ENCODE measurements at regions not wholly inside any gene's neighbourhood (a gene's known extent, or its start where the extent isn't known, plus 50 kb on each side); places are given as distances from the start of the nearest gene placed in this dataset.

GRCh38 chrX:97672608-97673007 is 788.9 kb downstream of the RPA4 start:
- Mint-ChIP-seq H3K27ac (no peak overlapping the region), H3K9me3 (no peaks in the 10 kb centered on the region), H3K27me3 (ENCODE audit: insufficient read depth) (no peaks in the 10 kb centered on the region), H3K4me3 (no peak overlapping the region), H3K4me1 (peaks cover 4% of the 10 kb centered on the region), H3K36me3 (ENCODE audit: low read depth) (no peaks in the 10 kb centered on the region)
- no peaks in the 10 kb centered on the region for H3K4me1 ChIP-seq (ENCODE audit: control insufficient read depth, insufficient read depth, low read length)
- H3K9ac ChIP-seq (ENCODE audit: extremely low read depth, low read length, poor library complexity, severe bottlenecking): no peak overlapping the region
- DNase-seq: no peak
- no peaks in the 10 kb centered on the region for H3K27me3 ChIP-seq (ENCODE audit: control insufficient read depth, insufficient read depth, low read length, poor library complexity, severe bottlenecking)
- 92% methylated on average over 2 of the region's 2 CpGs; no CpG with 5 or more reads in 1 of the 2 experiments for WGBS, 2 experiments (ENCODE audit: insufficient coverage in 1 of 2, insufficient read length in 1 of 2)
- H3K9me3 ChIP-seq (ENCODE audit: control insufficient read depth, low read length): no peaks in the 10 kb centered on the region
- H3K36me3 ChIP-seq (ENCODE audit: control insufficient read depth, insufficient read depth, low read length): no peaks in the 10 kb centered on the region
- H3K4me3 ChIP-seq (ENCODE audit: low read length): no peak overlapping the region
- no peak for TF ChIP-seq CTCF (conservative IDR thresholded peaks at IDR 0.05)
- H3K27ac ChIP-seq (ENCODE audit: low read depth, low read length): no peak overlapping the region

GRCh38 chrX:97673135-97673534 is 789.4 kb downstream of the RPA4 start:
- Histone ChIP-seq H3K36me3 (ENCODE audit: control insufficient read depth, insufficient read depth, low read length) (no peaks in the 10 kb centered on the region), H3K4me3 (ENCODE audit: low read length) (no peak overlapping the region), H3K4me1 (ENCODE audit: control insufficient read depth, insufficient read depth, low read length) (no peaks in the 10 kb centered on the region), H3K27ac (ENCODE audit: low read depth, low read length) (no peak overlapping the region), H3K27me3 (ENCODE audit: control insufficient read depth, insufficient read depth, low read length, poor library complexity, severe bottlenecking) (no peaks in the 10 kb centered on the region), H3K9me3 (ENCODE audit: control insufficient read depth, low read length) (no peaks in the 10 kb centered on the region), H3K9ac (ENCODE audit: extremely low read depth, low read length, poor library complexity, severe bottlenecking) (no peak overlapping the region)
- whole genome bisulfite sequencing, 2 experiments (ENCODE audit: insufficient coverage in 1 of 2, insufficient read length in 1 of 2): 94 to 100% methylated on average over 1 to 5 of the region's 5 CpGs
- no peak for TF ChIP-seq CTCF (conservative IDR thresholded peaks at IDR 0.05)
- DNase-seq: no peak
- Mint-ChIP-seq H3K27me3 (ENCODE audit: insufficient read depth) (no peaks in the 10 kb centered on the region), H3K27ac (no peak overlapping the region), H3K4me3 (no peak overlapping the region), H3K9me3 (no peaks in the 10 kb centered on the region), H3K4me1 (peaks cover 4% of the 10 kb centered on the region), H3K36me3 (ENCODE audit: low read depth) (no peaks in the 10 kb centered on the region)

- H3K27ac Mint-ChIP-seq: no peak overlapping the region
These were observed 799.5 kb downstream of the RPA4 start for GRCh38 chrX:97682991-97683840.

More at GRCh38 chrX:97682991-97683840, 799.5 kb downstream of the RPA4 start:
- peaks cover 2% of the 10 kb centered on the region for H3K36me3 Mint-ChIP-seq (ENCODE audit: low read depth)
- Histone ChIP-seq H3K9ac (ENCODE audit: extremely low read depth, low read length, poor library complexity, severe bottlenecking) (no peak overlapping the region), H3K36me3 (ENCODE audit: control insufficient read depth, insufficient read depth, low read length) (no peaks in the 10 kb centered on the region), H3K4me3 (ENCODE audit: low read length) (no peak overlapping the region), H3K9me3 (ENCODE audit: control insufficient read depth, low read length) (no peaks in the 10 kb centered on the region), H3K27me3 (ENCODE audit: control insufficient read depth, insufficient read depth, low read length, poor library complexity, severe bottlenecking) (no peaks in the 10 kb centered on the region), H3K27ac (ENCODE audit: low read depth, low read length) (no peak overlapping the region), H3K4me1 (ENCODE audit: control insufficient read depth, insufficient read depth, low read length) (peaks cover 3% of the 10 kb centered on the region)
- 92% methylated on average over 1 of the region's 3 CpGs; no CpG with 5 or more reads in 1 of the 2 experiments for WGBS, 2 experiments (ENCODE audit: insufficient coverage in 1 of 2, insufficient read length in 1 of 2)
- H3K4me1 Mint-ChIP-seq: peaks cover 34% of the 10 kb centered on the region
- H3K27me3 Mint-ChIP-seq (ENCODE audit: insufficient read depth): no peaks in the 10 kb centered on the region
- DNase-seq: peak; percentile 44
- peaks cover 5% of the 10 kb centered on the region for H3K9me3 Mint-ChIP-seq
- no peak overlapping the region for H3K4me3 Mint-ChIP-seq
- no peak for TF ChIP-seq CTCF (conservative IDR thresholded peaks at IDR 0.05)

All from endodermal cell (in vitro differentiated cells).